Trophoblast cell (in vitro differentiated cells and primary cell): ENCODE measurements at regions not wholly inside any gene's neighbourhood (a gene's known extent, or its start where the extent isn't known, plus 50 kb on each side); places are given as distances from the start of the nearest gene placed in this dataset.

Source experiments
- DNase-seq, 2 donors: peaks; one replicate each; pipeline ENCODE4 v3.0.0-alpha.2; 2016
- H2AFZ ChIP-seq: 2 replicates; pipeline ENCODE4 v1.6.1; 2013; ENCODE audit warnings: low read length, moderate library complexity, mild to moderate bottlenecking; ENCODE audit not compliant: insufficient read depth, poor library complexity
- H2AK5ac ChIP-seq: 2 replicates; pipeline ENCODE4 v1.6.1; 2013; ENCODE audit warnings: mild to moderate bottlenecking, low read length
- H2BK120ac ChIP-seq: 2 replicates; pipeline ENCODE4 v1.6.1; 2013; ENCODE audit warnings: low read length, mild to moderate bottlenecking, moderate library complexity; ENCODE audit not compliant: insufficient read depth, poor library complexity
- H2BK12ac ChIP-seq: 2 replicates; pipeline ENCODE4 v1.6.1; 2013; ENCODE audit warnings: mild to moderate bottlenecking, low read length, moderate library complexity
- H2BK5ac ChIP-seq: 2 replicates; pipeline ENCODE4 v1.6.1; 2013; ENCODE audit warnings: low read length, low read depth, moderate library complexity, mild to moderate bottlenecking; ENCODE audit not compliant: poor library complexity
- H3K14ac ChIP-seq: 2 replicates; pipeline ENCODE4 v1.6.1; 2013; ENCODE audit warnings: mild to moderate bottlenecking, low read length
- H3K18ac ChIP-seq: 2 replicates; pipeline ENCODE4 v1.6.1; 2013; ENCODE audit warnings: mild to moderate bottlenecking, low read length
- H3K23ac ChIP-seq: 2 replicates; pipeline ENCODE4 v1.6.1; 2013; ENCODE audit warnings: low read length
- H3K27ac ChIP-seq: 2 replicates; pipeline ENCODE4 v1.5.1; 2013; ENCODE audit warnings: low read depth, mild to moderate bottlenecking, inconsistent platforms, low read length, moderate library complexity
- H3K27me3 ChIP-seq: 2 replicates; pipeline ENCODE4 v1.6.1; 2013; ENCODE audit warnings: inconsistent platforms, mild to moderate bottlenecking, low read length, moderate library complexity; ENCODE audit not compliant: insufficient read depth
- H3K36me3 ChIP-seq, 2 experiments: 1 replicate in 1 of 2; 2 replicates in 1 of 2; pipeline ENCODE4 v1.6.1; 2013; ENCODE audit warnings: low read length in 2 of 2, mild to moderate bottlenecking in 2 of 2, moderate library complexity in 1 of 2; ENCODE audit not compliant: insufficient read depth in 2 of 2, control insufficient read depth in 1 of 2
- H3K4ac ChIP-seq: 2 replicates; pipeline ENCODE4 v1.6.1; 2013; ENCODE audit warnings: low read depth, mild to moderate bottlenecking, low read length, moderate library complexity
- H3K4me1 ChIP-seq, 2 experiments: 1 replicate in 1 of 2; 2 replicates in 1 of 2; pipeline ENCODE4 v1.6.1; 2013; ENCODE audit warnings: low read length in 2 of 2, mild to moderate bottlenecking in 2 of 2, moderate library complexity in 1 of 2; ENCODE audit not compliant: insufficient read depth in 2 of 2, control insufficient read depth in 1 of 2
- H3K4me2 ChIP-seq: 2 replicates; pipeline ENCODE4 v1.6.1; 2013; ENCODE audit warnings: inconsistent platforms, mild to moderate bottlenecking, low read length, moderate library complexity
- H3K4me3 ChIP-seq: 2 replicates; pipeline ENCODE4 v1.5.1; 2013; ENCODE audit warnings: mild to moderate bottlenecking, low read depth, low read length, inconsistent platforms
- H3K79me1 ChIP-seq: one replicate; pipeline ENCODE4 v1.6.1; 2013; ENCODE audit warnings: low read length
- H3K79me2 ChIP-seq: 2 replicates; pipeline ENCODE4 v1.6.1; 2013; ENCODE audit warnings: low read length, mild to moderate bottlenecking; ENCODE audit not compliant: control insufficient read depth, insufficient read depth, poor library complexity
- H3K9ac ChIP-seq: 2 replicates; pipeline ENCODE4 v1.6.1; 2013; ENCODE audit warnings: mild to moderate bottlenecking, low read length
- H3K9me3 ChIP-seq: 2 replicates; pipeline ENCODE4 v1.6.1; 2013; ENCODE audit warnings: low read depth, mild to moderate bottlenecking, control low read depth, inconsistent platforms, low read length; ENCODE audit not compliant: insufficient read depth
- H4K12ac ChIP-seq: 2 replicates; pipeline ENCODE4 v1.6.1; 2013; ENCODE audit warnings: low read depth, mild to moderate bottlenecking, low read length, moderate library complexity
- H4K8ac ChIP-seq: 2 replicates; pipeline ENCODE4 v1.6.1; 2013; ENCODE audit warnings: low read depth, mild to moderate bottlenecking, low read length, moderate library complexity
- H4K91ac ChIP-seq: one replicate; pipeline ENCODE4 v1.6.1; 2013; ENCODE audit warnings: low read depth, mild to moderate bottlenecking, low read length, moderate library complexity
- WGBS: extraction: QIAGEN DNeasy Blood & Tissue Kit; methylation state at CpG from one replicate; pipeline ENCODE4 v1.1.7; 2013; ENCODE audit warnings: missing lambda C conversion rate; ENCODE audit not compliant: insufficient read length, insufficient coverage; ENCODE audit errors: extremely low coverage; 5-methylcytosine and 5-hydroxymethylcytosine counted together

DNA sequence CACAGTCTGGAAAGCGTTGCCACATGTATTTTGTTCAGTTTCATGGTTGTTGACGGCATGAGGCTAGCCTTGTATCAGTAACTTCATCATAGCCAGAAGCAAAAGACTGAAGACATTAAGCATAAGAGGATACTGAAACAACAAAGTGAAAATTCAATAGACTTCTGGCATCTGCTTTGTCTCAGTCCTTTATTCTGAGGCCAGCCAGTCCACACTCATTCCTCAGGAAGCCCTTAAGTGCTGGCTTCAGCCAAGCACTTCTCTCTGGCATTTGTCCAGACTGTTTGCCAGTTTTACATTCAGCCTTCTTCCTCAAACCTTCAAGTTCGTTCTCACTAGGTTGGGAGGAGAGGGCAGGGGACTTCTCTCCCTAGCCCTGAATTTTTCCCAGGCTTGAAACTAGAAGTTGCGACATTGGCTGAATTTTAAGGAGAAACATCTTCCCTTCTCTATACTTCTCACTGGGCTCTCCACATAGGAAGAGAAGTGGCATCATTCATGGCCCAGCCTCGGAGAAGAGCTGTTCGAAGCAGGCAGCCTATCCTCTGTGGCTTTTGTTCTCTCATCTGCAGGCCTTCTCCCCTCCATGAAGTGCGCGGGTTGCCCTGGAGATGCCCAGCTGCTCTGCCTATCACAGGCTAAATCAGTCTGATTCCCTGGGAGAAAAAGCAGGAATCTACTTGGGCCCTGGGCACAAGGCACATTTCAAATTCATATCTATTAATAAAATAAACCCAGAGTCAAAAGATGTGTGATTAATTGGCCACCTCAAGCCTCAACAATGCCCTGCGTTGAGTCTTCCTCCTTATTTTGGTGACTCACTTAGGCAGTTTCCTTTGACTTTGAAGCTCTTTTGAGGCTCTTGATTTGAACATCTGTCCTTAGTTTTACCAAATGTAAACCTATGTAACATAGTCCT, 130.9 kb upstream of the PLEKHA5 start:
- Histone ChIP-seq H3K18ac (peak overlapping the region; percentile 92), H3K23ac (no peak overlapping the region), H3K27me3 (no peaks in the 10 kb centered on the region), H3K4ac (peak overlapping the region; percentile 94), H3K36me3 (no peaks in the 10 kb centered on the region), H2AK5ac (peak overlapping the region; percentile 67), H3K4me2 (no peak overlapping the region), H3K9ac (no peak overlapping the region), H2BK12ac (peak overlapping the region; percentile 99), H4K12ac (peak overlapping the region; percentile 48), H4K91ac (peak overlapping the region; percentile 98), H4K8ac (peak overlapping the region; percentile 92), H2AFZ (no peak overlapping the region), H2BK5ac (peak overlapping the region; percentile 98), H3K9me3 (no peaks in the 10 kb centered on the region), H3K14ac (peak overlapping the region; percentile 96), H3K79me1 (peaks cover 14% of the 10 kb centered on the region), H2BK120ac (peak overlapping the region; percentile 99), H3K4me3 (no peak overlapping the region), H3K4me1 (peaks cover 7 to 12% of the 10 kb centered on the region in 2 experiments), H3K27ac (peak overlapping the region; percentile 97), H3K79me2 (peaks cover 2% of the 10 kb centered on the region)
- DNase-seq, result peak in 1 of 2 donors; percentile 50
- no CpG with 5 or more reads among the region's 9 CpGs for WGBS

DNA sequence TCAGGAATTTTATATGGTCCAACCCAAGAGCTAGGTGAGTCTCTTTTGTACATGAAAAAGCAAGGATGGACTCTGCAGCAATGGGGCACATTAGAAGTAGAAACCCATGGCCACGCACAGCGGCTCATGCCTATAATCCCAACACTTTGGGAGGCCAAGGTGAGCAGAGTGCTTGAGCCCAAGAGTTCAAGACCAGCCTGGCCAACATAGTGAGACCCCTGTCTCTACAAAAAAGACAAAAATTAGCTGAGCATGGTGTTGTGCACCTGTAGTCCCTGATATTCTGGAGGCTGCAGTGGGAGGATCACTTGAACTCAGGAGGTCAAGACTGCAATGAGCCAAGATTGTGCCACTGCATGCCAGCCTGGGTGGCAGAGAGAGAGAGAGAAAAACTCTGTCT, 128.7 kb upstream of the PLEKHA5 start:
- DNase-seq, result no peak
- no CpG with 5 or more reads among the region's 2 CpGs for WGBS

DNA sequence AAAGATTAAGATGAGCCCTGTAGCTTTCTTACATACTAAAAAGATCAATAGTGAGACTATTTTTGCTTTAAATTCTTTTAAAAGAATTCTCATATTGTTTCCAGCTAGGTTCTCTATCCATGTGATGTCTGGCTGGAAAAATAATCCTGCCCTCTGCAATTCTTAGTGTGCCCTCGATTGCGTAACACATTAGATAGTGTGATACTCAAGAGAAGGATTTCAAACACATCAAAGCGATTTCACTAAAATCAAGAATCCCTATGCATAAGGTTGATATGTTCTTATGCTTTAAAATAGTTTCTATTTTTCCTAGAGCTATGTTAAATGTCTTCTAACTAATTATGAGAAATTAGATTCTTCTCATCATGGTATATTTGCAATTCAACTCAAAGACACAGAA, 127.3 kb upstream of the PLEKHA5 start:
- Histone ChIP-seq H3K27me3 (no peaks in the 10 kb centered on the region), H4K91ac (no peak overlapping the region), H3K23ac (no peak overlapping the region), H3K4me2 (no peak overlapping the region), H2BK120ac (no peak overlapping the region), H3K4ac (no peak overlapping the region), H3K79me1 (peaks cover 14% of the 10 kb centered on the region), H3K27ac (no peak overlapping the region), H3K14ac (no peak overlapping the region), H2BK12ac (no peak overlapping the region), H2BK5ac (no peak overlapping the region), H4K12ac (no peak overlapping the region), H4K8ac (no peak overlapping the region), H3K9ac (no peak overlapping the region), H2AFZ (no peak overlapping the region), H3K4me3 (no peak overlapping the region), H3K36me3 (no peaks in the 10 kb centered on the region), H2AK5ac (no peak overlapping the region), H3K79me2 (peaks cover 2% of the 10 kb centered on the region), H3K9me3 (no peaks in the 10 kb centered on the region), H3K4me1 (peaks cover 7 to 12% of the 10 kb centered on the region in 2 experiments), H3K18ac (no peak overlapping the region)
- DNase-seq, result no peak
- WGBS, result no CpG with 5 or more reads among the region's 3 CpGs

More for the DNA sequence above, 128.7 kb upstream of the PLEKHA5 start:
- Histone ChIP-seq H2BK5ac (no peak overlapping the region), H3K14ac (no peak overlapping the region), H3K9ac (no peak overlapping the region), H2AK5ac (no peak overlapping the region), H3K27me3 (no peaks in the 10 kb centered on the region), H2BK12ac (no peak overlapping the region), H4K91ac (no peak overlapping the region), H3K4me2 (no peak overlapping the region), H4K12ac (no peak overlapping the region), H3K9me3 (no peaks in the 10 kb centered on the region), H3K4me3 (no peak overlapping the region), H3K27ac (no peak overlapping the region), H4K8ac (no peak overlapping the region), H3K18ac (no peak overlapping the region), H3K79me1 (peaks cover 14% of the 10 kb centered on the region), H3K36me3 (no peaks in the 10 kb centered on the region), H3K23ac (no peak overlapping the region), H2AFZ (no peak overlapping the region), H2BK120ac (no peak overlapping the region), H3K4me1 (peaks cover 7 to 12% of the 10 kb centered on the region in 2 experiments), H3K79me2 (peaks cover 2% of the 10 kb centered on the region), H3K4ac (no peak overlapping the region)

DNA sequence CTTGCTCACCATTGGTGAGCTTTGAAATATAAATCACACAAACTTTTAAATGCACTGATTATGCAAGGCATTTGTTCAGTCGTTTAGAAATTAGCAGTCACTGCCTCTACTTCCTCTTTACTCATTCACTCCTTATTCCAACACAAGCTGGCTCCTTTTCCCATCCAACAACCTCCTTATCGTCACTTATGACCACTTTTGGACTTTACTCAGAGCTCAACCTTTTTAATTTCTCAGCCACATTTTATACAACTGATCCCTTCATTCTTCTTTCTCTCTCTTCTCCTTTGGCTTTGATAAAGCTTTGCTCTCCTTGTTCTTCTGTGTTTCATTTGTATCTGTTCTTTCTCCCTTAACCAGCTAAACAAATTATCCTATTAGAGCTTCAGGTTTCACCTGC, 126.4 kb upstream of the PLEKHA5 start:
- 100% methylated on average over 1 of the region's 2 CpGs for WGBS

More for the DNA sequence above, 126.4 kb upstream of the PLEKHA5 start:
- no peaks in the 10 kb centered on the region for H3K27me3 ChIP-seq
- no peak overlapping the region for H3K4ac ChIP-seq
- no peak overlapping the region for H2AFZ ChIP-seq
- H3K4me2 ChIP-seq, result no peak overlapping the region
- H3K36me3 ChIP-seq, result no peaks in the 10 kb centered on the region
- H3K79me1 ChIP-seq, result peaks cover 9% of the 10 kb centered on the region
- H2BK120ac ChIP-seq, result no peak overlapping the region
- no peak overlapping the region for H4K12ac ChIP-seq
- H3K9me3 ChIP-seq, result no peaks in the 10 kb centered on the region
- H2AK5ac ChIP-seq, result no peak overlapping the region
- peaks cover 4 to 7% of the 10 kb centered on the region in 2 experiments for H3K4me1 ChIP-seq
- H3K18ac ChIP-seq, result no peak overlapping the region
- no peak overlapping the region for H3K4me3 ChIP-seq
- no peak overlapping the region for H3K9ac ChIP-seq
- H4K8ac ChIP-seq, result no peak overlapping the region
- H3K23ac ChIP-seq, result no peak overlapping the region
- H2BK5ac ChIP-seq, result no peak overlapping the region
- H2BK12ac ChIP-seq, result no peak overlapping the region
- H3K27ac ChIP-seq, result no peak overlapping the region
- no peak overlapping the region for H4K91ac ChIP-seq
- DNase-seq, result no peak
- peaks cover 2% of the 10 kb centered on the region for H3K79me2 ChIP-seq
- H3K14ac ChIP-seq, result no peak overlapping the region
